Esophagus (tissue), 2 donors: ENCODE measurements at regions not wholly inside any gene's neighbourhood (a gene's known extent, or its start where the extent isn't known, plus 50 kb on each side); places are given as distances from the start of the nearest gene placed in this dataset.

Source experiments
- H3K27ac ChIP-seq, 2 donors: one replicate each; pipeline ENCODE4 v1.5.1; 2013; ENCODE audit warnings: low read depth in 2 of 2, mild to moderate bottlenecking in 2 of 2, inconsistent platforms in 1 of 2, low read length in 1 of 2, moderate library complexity in 1 of 2
- H3K27me3 ChIP-seq, 2 donors: one replicate each; pipeline ENCODE4 v1.6.1; 2013; ENCODE audit warnings: low read length in 2 of 2, control low read depth in 1 of 2, mild to moderate bottlenecking in 1 of 2; ENCODE audit not compliant: insufficient read depth in 2 of 2, control insufficient read depth in 1 of 2
- H3K36me3 ChIP-seq, 2 donors: one replicate each; pipeline ENCODE4 v1.6.1; 2013; ENCODE audit warnings: low read length in 1 of 2; ENCODE audit not compliant: control insufficient read depth in 2 of 2, insufficient read depth in 2 of 2
- H3K4me1 ChIP-seq, 2 donors: one replicate each; pipeline ENCODE4 v1.6.1; 2013; ENCODE audit warnings: low read length in 1 of 2; ENCODE audit not compliant: control insufficient read depth in 2 of 2, insufficient read depth in 2 of 2
- H3K4me3 ChIP-seq, 2 donors: one replicate each; pipeline ENCODE4 v1.5.1; 2013; ENCODE audit warnings: low read length in 2 of 2, mild to moderate bottlenecking in 2 of 2, low read depth in 1 of 2, moderate library complexity in 1 of 2
- H3K9me3 ChIP-seq, 2 donors: one replicate each; pipeline ENCODE4 v1.6.1; 2013; ENCODE audit warnings: mild to moderate bottlenecking in 2 of 2, low read depth in 1 of 2, low read length in 1 of 2, moderate library complexity in 1 of 2; ENCODE audit not compliant: control insufficient read depth in 2 of 2, insufficient read depth in 1 of 2
- WGBS, 2 donors: extraction: QIAGEN DNeasy Blood & Tissue Kit; methylation state at CpG; one replicate each; pipeline ENCODE4 v1.1.7; 2013; 5-methylcytosine and 5-hydroxymethylcytosine counted together
- donor health status: healthy with polysubstance abuse.
- donor health status: Bipolar disorder and iron deficiency.

- no peaks in the 10 kb centered on the region for H3K27me3 ChIP-seq
- H3K27ac ChIP-seq = no peak overlapping the region
- no peaks in the 10 kb centered on the region for H3K4me1 ChIP-seq
- no peaks in the 10 kb centered on the region for H3K9me3 ChIP-seq
- H3K36me3 ChIP-seq = no peaks in the 10 kb centered on the region
- H3K4me3 ChIP-seq = no peak overlapping the region
- 86 to 92% methylated on average over 2 of the region's 2 CpGs for WGBS, 2 donors
Observed at GRCh38 chr2:145235312-145235711, 715.4 kb upstream of the ZEB2 start.

- Histone ChIP-seq H3K9me3 (no peaks in the 10 kb centered on the region), H3K36me3 (no peaks in the 10 kb centered on the region), H3K27me3 (no peaks in the 10 kb centered on the region), H3K4me3 (no peak overlapping the region), H3K4me1 (no peaks in the 10 kb centered on the region), H3K27ac (no peak overlapping the region)
- WGBS, 2 donors = 81% methylated on average over 3 of the region's 3 CpGs
Observed at GRCh38 chr2:145230546-145230945, 710.6 kb upstream of the ZEB2 start.

GRCh38 chr2:145228506-145228905 is 708.6 kb upstream of the ZEB2 start:
- no peaks in the 10 kb centered on the region for H3K9me3 ChIP-seq
- H3K36me3 ChIP-seq = no peaks in the 10 kb centered on the region
- no peak overlapping the region for H3K27ac ChIP-seq
- no peak overlapping the region for H3K4me3 ChIP-seq
- H3K4me1 ChIP-seq = no peaks in the 10 kb centered on the region
- no peaks in the 10 kb centered on the region for H3K27me3 ChIP-seq
- WGBS, 2 donors = 85% methylated on average over 5 of the region's 5 CpGs

- 94 to 97% methylated on average over 1 of the region's 1 CpG for WGBS, 2 donors
- Histone ChIP-seq H3K4me1 (no peaks in the 10 kb centered on the region), H3K4me3 (no peak overlapping the region), H3K9me3 (no peaks in the 10 kb centered on the region), H3K36me3 (no peaks in the 10 kb centered on the region), H3K27me3 (no peaks in the 10 kb centered on the region), H3K27ac (no peak overlapping the region)
Observed at GRCh38 chr2:145226901-145227300, 707.0 kb upstream of the ZEB2 start.

- WGBS, 2 donors = 89 to 94% methylated on average over 1 of the region's 1 CpG
- Histone ChIP-seq H3K9me3 (no peaks in the 10 kb centered on the region), H3K36me3 (no peaks in the 10 kb centered on the region), H3K27ac (no peak overlapping the region), H3K4me3 (no peak overlapping the region), H3K4me1 (no peaks in the 10 kb centered on the region), H3K27me3 (no peaks in the 10 kb centered on the region)
Observed at GRCh38 chr2:145221516-145221915, 701.6 kb upstream of the ZEB2 start.

- WGBS, 2 donors = 36 to 39% methylated on average over 2 of the region's 2 CpGs
Observed at GRCh38 chr2:145221032-145221431, 701.1 kb upstream of the ZEB2 start.

GRCh38 chr2:145220496-145220895 is 700.6 kb upstream of the ZEB2 start:
- Histone ChIP-seq H3K9me3 (no peaks in the 10 kb centered on the region), H3K27me3 (no peaks in the 10 kb centered on the region), H3K27ac (no peak overlapping the region), H3K4me1 (no peaks in the 10 kb centered on the region), H3K4me3 (no peak overlapping the region), H3K36me3 (no peaks in the 10 kb centered on the region)
- WGBS, 2 donors = 52 to 68% methylated on average over 1 of the region's 1 CpG

More at GRCh38 chr2:145221032-145221431, 701.1 kb upstream of the ZEB2 start:
- Histone ChIP-seq H3K27ac (no peak overlapping the region), H3K4me3 (no peak overlapping the region), H3K4me1 (no peaks in the 10 kb centered on the region), H3K9me3 (no peaks in the 10 kb centered on the region), H3K36me3 (no peaks in the 10 kb centered on the region), H3K27me3 (no peaks in the 10 kb centered on the region)

- H3K4me3 ChIP-seq = no peak overlapping the region
- H3K27ac ChIP-seq = no peak overlapping the region
- no peaks in the 10 kb centered on the region for H3K9me3 ChIP-seq
- no peaks in the 10 kb centered on the region for H3K36me3 ChIP-seq
- H3K4me1 ChIP-seq = no peaks in the 10 kb centered on the region
- H3K27me3 ChIP-seq = no peaks in the 10 kb centered on the region
- WGBS, 2 donors = 79 to 94% methylated on average over 1 of the region's 1 CpG
Observed at GRCh38 chr2:145207884-145208283, 688.0 kb upstream of the ZEB2 start.

GRCh38 chr2:145206496-145207281 is 686.8 kb upstream of the ZEB2 start:
- H3K36me3 ChIP-seq = no peaks in the 10 kb centered on the region
- H3K4me1 ChIP-seq = no peaks in the 10 kb centered on the region
- no peaks in the 10 kb centered on the region for H3K9me3 ChIP-seq
- no peaks in the 10 kb centered on the region for H3K27me3 ChIP-seq
- 77 to 80% methylated on average over 4 of the region's 4 CpGs for WGBS, 2 donors
- H3K4me3 ChIP-seq = no peak overlapping the region
- H3K27ac ChIP-seq = no peak overlapping the region

GRCh38 chr2:145203891-145204290 is 684.0 kb upstream of the ZEB2 start:
- Histone ChIP-seq H3K27ac (no peak overlapping the region), H3K9me3 (no peaks in the 10 kb centered on the region), H3K36me3 (no peaks in the 10 kb centered on the region), H3K27me3 (no peaks in the 10 kb centered on the region), H3K4me3 (no peak overlapping the region), H3K4me1 (no peaks in the 10 kb centered on the region)
- WGBS, 2 donors = 92 to 95% methylated on average over 2 of the region's 2 CpGs
